GM23338 (cell line): ENCODE measurements at regions not wholly inside any gene's neighbourhood (a gene's known extent, or its start where the extent isn't known, plus 50 kb on each side); places are given as distances from the start of the nearest gene placed in this dataset.
"Not testable (repeated sequence)": the region's sequence is repeated elsewhere in the genome, so short reads cannot be mapped to it uniquely, and the experiment has no call there.

Experiments
- ATAC-seq: fragments of 200-7000 bp; cut with Tn5 transposase; 3 replicates; pipeline ENCODE4 v1.9.1; 2020
- DNase-seq: peaks from one replicate; pipeline ENCODE4 v3.0.0-alpha.2; 2015; ENCODE audit warnings: low spot score
- H2AFZ ChIP-seq: fragments of 200-600 bp; sonication (generic); 2 replicates; pipeline ENCODE4 v1.8.0; 2016; ENCODE audit warnings: antibody characterized with exemption, mild to moderate bottlenecking, moderate library complexity
- H3F3A ChIP-seq: fragments of 200-600 bp; sonication (generic); replicated peaks from 2 replicates; pipeline ENCODE4 v1.8.0; 2017; ENCODE audit warnings: antibody characterized with exemption, mixed run types, low read depth
- H3K27ac ChIP-seq: fragments of 200-600 bp; sonication (generic); 2 replicates; pipeline ENCODE4 v1.6.1; 2016; ENCODE audit warnings: low read depth
- H3K27me3 ChIP-seq: fragments of 200-600 bp; sonication (generic); 2 replicates; pipeline ENCODE4 v1.8.0; 2016; ENCODE audit warnings: mild to moderate bottlenecking, mixed run types, moderate library complexity; ENCODE audit not compliant: insufficient read depth
- H3K36me3 ChIP-seq: fragments of 200-600 bp; sonication (generic); 2 replicates; pipeline ENCODE4 v1.8.0; 2016; ENCODE audit warnings: mild to moderate bottlenecking; ENCODE audit not compliant: insufficient read depth
- H3K4me1 ChIP-seq: fragments of 200-600 bp; sonication (generic); 2 replicates; pipeline ENCODE4 v1.8.0; 2016; ENCODE audit warnings: mild to moderate bottlenecking, moderate library complexity; ENCODE audit not compliant: insufficient read depth
- H3K4me2 ChIP-seq: fragments of 200-600 bp; sonication (generic); 2 replicates; pipeline ENCODE4 v1.7.1; 2017; ENCODE audit warnings: mixed run types
- H3K4me3 ChIP-seq: fragments of 200-600 bp; sonication (generic); 2 replicates; pipeline ENCODE4 v1.6.1; 2016; ENCODE audit warnings: mixed run types
- H3K79me2 ChIP-seq: fragments of 200-600 bp; sonication (generic); replicated peaks from 2 replicates; pipeline ENCODE4 v1.8.0; 2017; ENCODE audit warnings: mild to moderate bottlenecking; ENCODE audit not compliant: insufficient read depth
- H3K9me2 ChIP-seq: fragments of 200-600 bp; sonication (generic); 2 replicates; pipeline ENCODE4 v1.8.0; 2017; ENCODE audit not compliant: insufficient read depth
- H4K20me1 ChIP-seq: fragments of 200-600 bp; sonication (generic); replicated peaks from 2 replicates; pipeline ENCODE4 v1.8.0; 2017; ENCODE audit warnings: mild to moderate bottlenecking; ENCODE audit not compliant: insufficient read depth
- H3K27ac Mint-ChIP-seq: 2 replicates; pipeline ENCODE4 v1.8.0; 2020; ENCODE audit warnings: inconsistent platforms, mild to moderate bottlenecking, moderate library complexity, mixed read lengths
- H3K27me3 Mint-ChIP-seq: 3 replicates; pipeline ENCODE4 v1.8.0; 2022; ENCODE audit warnings: low read depth, mild to moderate bottlenecking, moderate library complexity, mixed read lengths, inconsistent platforms; ENCODE audit not compliant: insufficient read depth, poor library complexity
- H3K36me3 Mint-ChIP-seq: 3 replicates; pipeline ENCODE4 v1.8.0; 2021; ENCODE audit warnings: low read depth, mild to moderate bottlenecking, inconsistent platforms, moderate library complexity, mixed read lengths
- H3K4me1 Mint-ChIP-seq: 3 replicates; pipeline ENCODE4 v1.8.0; 2020; ENCODE audit warnings: mild to moderate bottlenecking, inconsistent platforms, mixed read lengths
- H3K4me3 Mint-ChIP-seq: 3 replicates; pipeline ENCODE4 v1.8.0; 2021; ENCODE audit warnings: moderate library complexity, mild to moderate bottlenecking, inconsistent platforms, mixed read lengths
- H3K9me3 Mint-ChIP-seq: 3 replicates; pipeline ENCODE4 v1.8.0; 2020; ENCODE audit warnings: moderate library complexity, mild to moderate bottlenecking, inconsistent platforms, mixed read lengths
- CTCF ChIP-seq, 2 experiments: fragments of 200-600 bp in 1 of 2; sonication (generic) in 1 of 2; conservative IDR thresholded peaks; 2 replicates each; pipeline versions ENCODE4 v1.5.1 to v1.6.1; 2016 to 2017; ENCODE audit warnings: antibody characterized with exemption in 2 of 2, low read depth in 2 of 2, mild to moderate bottlenecking in 2 of 2, moderate library complexity in 1 of 2
- ETS1 ChIP-seq: IDR thresholded peaks from 2 replicates; pipeline ENCODE4 v1.6.1; 2016; ENCODE audit warnings: antibody characterized with exemption
- EZH2 ChIP-seq: fragments of 200-600 bp; sonication (generic); IDR thresholded peaks from one replicate; pipeline ENCODE4 v1.8.0; 2017; ENCODE audit warnings: antibody characterized with exemption, mild to moderate bottlenecking, low read depth; ENCODE audit not compliant: unreplicated experiment
- POLR2AphosphoS5 ChIP-seq: IDR thresholded peaks from 2 replicates; pipeline ENCODE4 v1.6.1; 2016; ENCODE audit warnings: antibody characterized with exemption, low read depth
- REST ChIP-seq: IDR thresholded peaks from one replicate; pipeline ENCODE4 v1.6.1; 2018; ENCODE audit warnings: antibody characterized with exemption; ENCODE audit not compliant: unreplicated experiment
- ZNF114 ChIP-seq: fragments of 250-450 bp; sonication (Bioruptor Pico); IDR thresholded peaks from 2 replicates; pipeline ENCODE4 v1.5.0; 2020; ENCODE audit warnings: mild to moderate bottlenecking, moderate library complexity
- ZNF462 ChIP-seq: fragments of 250-450 bp; sonication (Bioruptor Pico); IDR thresholded peaks from 2 replicates; pipeline ENCODE4 v1.5.0; 2020; ENCODE audit warnings: mild to moderate bottlenecking, moderate library complexity

DNA sequence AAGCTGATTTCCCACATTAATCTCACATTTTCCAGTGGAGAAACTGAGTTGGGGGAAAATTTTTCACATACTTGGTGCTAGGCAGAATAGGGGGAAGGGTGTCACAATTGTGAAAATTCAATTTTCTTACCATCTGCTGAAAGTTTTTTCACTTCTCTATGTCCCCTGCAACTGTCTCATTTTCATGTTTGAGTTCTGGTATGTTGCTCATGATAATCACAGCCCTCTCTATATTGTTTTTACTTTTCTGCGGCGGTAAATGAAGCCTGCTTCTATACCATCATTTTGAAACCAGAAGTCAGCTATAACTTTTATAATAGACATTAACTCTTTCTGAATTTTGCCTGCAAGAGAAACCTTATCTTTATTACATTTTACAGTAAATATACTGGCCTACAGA is 1664.5 kb downstream of the EFNA5 start (continued):
- TF ChIP-seq ZNF462 (CRISPR knock-in tag): no peak

- not testable (repeated sequence) for H3K9me3 Mint-ChIP-seq, H3F3A ChIP-seq, H3K4me3 ChIP-seq, ATAC-seq, H4K20me1 ChIP-seq, H3K27ac Mint-ChIP-seq, DNase-seq, H3K79me2 ChIP-seq, H2AFZ ChIP-seq, H3K4me1 Mint-ChIP-seq, H3K9me2 ChIP-seq, H3K4me2 ChIP-seq, H3K4me3 Mint-ChIP-seq, H3K36me3 Mint-ChIP-seq, H3K27me3 ChIP-seq, H3K27ac ChIP-seq, H3K27me3 Mint-ChIP-seq, H3K36me3 ChIP-seq, H3K4me1 ChIP-seq
Observed at GRCh38 chr5:105998991-105999390, 1671.7 kb downstream of the EFNA5 start.

DNA sequence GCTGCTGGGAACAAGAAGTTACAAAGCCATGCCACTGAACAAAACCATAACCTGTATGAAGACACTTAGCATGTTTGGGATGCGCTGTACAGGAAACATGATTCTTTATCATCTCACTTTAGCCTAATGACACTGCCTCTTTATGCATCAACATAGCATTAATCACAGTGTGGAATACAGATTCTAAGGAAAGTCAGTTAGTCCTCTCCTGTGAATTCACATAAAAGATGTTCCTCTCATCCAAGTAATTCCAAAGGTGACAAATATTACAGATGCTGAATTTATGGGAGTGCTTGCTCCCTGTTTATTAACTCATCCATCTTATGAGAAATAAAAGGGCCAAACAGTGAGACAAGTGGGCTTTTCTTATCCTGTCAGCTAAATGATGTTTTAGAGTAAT is 1677.7 kb downstream of the EFNA5 start:
- no peaks in the 10 kb centered on the region for H3K36me3 ChIP-seq
- H3F3A ChIP-seq: no peaks in the 10 kb centered on the region
- no peak overlapping the region for H3K27ac ChIP-seq
- ATAC-seq (no peak), DNase-seq (no peak)
- no peak overlapping the region for H3K4me2 ChIP-seq
- no peak overlapping the region for H3K4me3 Mint-ChIP-seq
- H3K27ac Mint-ChIP-seq: no peak overlapping the region
- H3K4me1 Mint-ChIP-seq: no peaks in the 10 kb centered on the region
- no peak overlapping the region for H3K4me3 ChIP-seq
- H3K27me3 Mint-ChIP-seq: no peaks in the 10 kb centered on the region
- no peaks in the 10 kb centered on the region for H3K4me1 ChIP-seq
- no peaks in the 10 kb centered on the region for H3K36me3 Mint-ChIP-seq
- no peaks in the 10 kb centered on the region for H3K9me3 Mint-ChIP-seq
- no peak overlapping the region for H2AFZ ChIP-seq
- H4K20me1 ChIP-seq: no peaks in the 10 kb centered on the region
- no peaks in the 10 kb centered on the region for H3K9me2 ChIP-seq
- H3K79me2 ChIP-seq: no peaks in the 10 kb centered on the region
- H3K27me3 ChIP-seq: no peaks in the 10 kb centered on the region
- no peak for TF ChIP-seq POLR2AphosphoS5
- no peak for TF ChIP-seq REST
- TF ChIP-seq ZNF114 (CRISPR knock-in tag): no peak
- TF ChIP-seq CTCF (conservative IDR thresholded peaks at IDR 0.05; ENCODE audit: low read depth in 2 of 2): no peak
- TF ChIP-seq ETS1: no peak
- TF ChIP-seq EZH2: no peak
